ENCODE measurements at regions not wholly inside any gene's neighbourhood (a gene's known extent, or its start where the extent isn't known, plus 50 kb on each side); places are given as distances from the start of the nearest gene placed in this dataset.
A peak's percentile ranks its signal among the peaks of the same experiment; 100 is the strongest.

GRCh38 chr5:123732257-123732656 is 220.3 kb downstream of the CSNK1G3 start:
- 100% methylated on average over 1 of the region's 1 CpG; no CpG with 5 or more reads in 1 of the 2 experiments for WGBS, 2 experiments (ENCODE audit: extremely low coverage in 1 of 2, insufficient coverage in 1 of 2, insufficient read length in 1 of 2, insufficient replicate concordance in 2 of 2, low coverage in 1 of 2, low lambda C conversion rate in 2 of 2, missing lambda C conversion rate in 1 of 2)
- H3K27me3 ChIP-seq (replicated peaks in 1 of 4; ENCODE audit: control insufficient read depth in 3 of 4, extremely low read depth in 1 of 4, insufficient read depth in 3 of 4, low read length in 3 of 4), result no peaks in the 10 kb centered on the region
- H2BK20ac ChIP-seq (ENCODE audit: low read length), result no peak overlapping the region
- H3K27ac ChIP-seq (ENCODE audit: low read depth, low read length), result no peak overlapping the region
- no peaks in the 10 kb centered on the region for H4K20me1 ChIP-seq (replicated peaks in 1 of 2; ENCODE audit: control insufficient read depth in 1 of 2, insufficient read depth in 2 of 2, low read length in 2 of 2)
- no peak overlapping the region for H2BK5ac ChIP-seq (ENCODE audit: low read depth, low read length)
- TF ChIP-seq TBP (IDR thresholded peaks at IDR 0.05; ENCODE audit: low read depth, low read length) (no peak), MAFK (IDR thresholded peaks at IDR 0.05; ENCODE audit: low read depth, low read length) (no peak), ATF2 (IDR thresholded peaks at IDR 0.05; ENCODE audit: low read length) (no peak), CREB1 (IDR thresholded peaks at IDR 0.05) (no peak), SIRT6 (IDR thresholded peaks at IDR 0.05; ENCODE audit: low read length) (no peak), NANOG (IDR thresholded peaks at IDR 0.05; ENCODE audit: insufficient read depth, low read depth, low read length, poor library complexity, severe bottlenecking) (no peak)
- no peaks in the 10 kb centered on the region for H3K79me2 ChIP-seq (ENCODE audit: control insufficient read depth in 1 of 2, insufficient read depth in 2 of 2, low read length in 2 of 2)
- no peak overlapping the region for H3K4ac ChIP-seq (replicated peaks; ENCODE audit: insufficient read length, low read depth, low read length)
- H3K36me3 ChIP-seq (ENCODE audit: control insufficient read depth in 2 of 4, insufficient read depth in 4 of 4, low read length in 3 of 4), result no peaks in the 10 kb centered on the region
- no peak overlapping the region for H2BK120ac ChIP-seq (replicated peaks; ENCODE audit: low read depth, low read length)
- CTCF ChIA-PET (ENCODE audit: partially characterized antibody), result no interaction called here
- no peak overlapping the region for H2AFZ ChIP-seq (ENCODE audit: low read length)
- POLR2A ChIA-PET (ENCODE audit: partially characterized antibody), result no interaction called here
- H4K8ac ChIP-seq (ENCODE audit: extremely low read depth, insufficient read depth, low read length), result no peak overlapping the region
- H3K23ac ChIP-seq (ENCODE audit: insufficient read length), result no peak overlapping the region
- no peak overlapping the region for H3K14ac ChIP-seq (ENCODE audit: insufficient read length)
- no peak overlapping the region for H4K5ac ChIP-seq (ENCODE audit: insufficient read length, low read depth, low read length)
- DNase-seq (ENCODE audit: low read depth in 1 of 2, low spot score in 2 of 2), result peak in 1 of 2 experiments; percentile 59
- H3K79me1 ChIP-seq (ENCODE audit: low read depth, low read length), result no peaks in the 10 kb centered on the region
- H4K91ac ChIP-seq (replicated peaks; ENCODE audit: insufficient read length, low read length), result no peak overlapping the region
- H3K4me1 ChIP-seq (replicated peaks in 1 of 4; ENCODE audit: control insufficient read depth in 3 of 4, insufficient read depth in 4 of 4, low read length in 3 of 4), result no peaks in the 10 kb centered on the region
- H2AK5ac ChIP-seq (ENCODE audit: low read depth, low read length), result no peak overlapping the region
- FAIRE-seq, result no peak
- no peak overlapping the region for H3K56ac ChIP-seq (replicated peaks; ENCODE audit: insufficient read length, low read depth, low read length)
- H3K18ac ChIP-seq (ENCODE audit: extremely low read depth, low read length), result no peak overlapping the region
- H2BK15ac ChIP-seq (ENCODE audit: low read length), result no peak overlapping the region
- no peak overlapping the region for H3K9ac ChIP-seq (replicated peaks in 1 of 4; ENCODE audit: extremely low read depth in 1 of 4, low read depth in 3 of 4, low read length in 3 of 4)
- no peaks in the 10 kb centered on the region for H3K23me2 ChIP-seq (ENCODE audit: low read depth, low read length)
- H3K4me3 ChIP-seq (ENCODE audit: extremely low read depth in 1 of 4, insufficient read depth in 2 of 4, low read depth in 3 of 4, low read length in 4 of 4), result no peak overlapping the region
- peaks cover 19 to 20% of the 10 kb centered on the region in 2 experiments for H3K9me3 ChIP-seq (ENCODE audit: insufficient read depth in 2 of 2, low read depth in 1 of 2, low read length in 1 of 2)
- H2BK12ac ChIP-seq (ENCODE audit: low read depth, low read length), result no peak overlapping the region
- H3K4me2 ChIP-seq (ENCODE audit: insufficient read depth in 1 of 2, low read depth in 2 of 2, low read length in 2 of 2), result no peak overlapping the region

Measured in H1 (cell line).